ENCODE measurements at regions not wholly inside any gene's neighbourhood (a gene's known extent, or its start where the extent isn't known, plus 50 kb on each side); places are given as distances from the start of the nearest gene placed in this dataset.

GRCh38 chr1:56334047-56334446, 245.3 kb downstream of the PLPP3 start:
- TF ChIP-seq POU2F2 (IDR thresholded peaks at IDR 0.05; ENCODE audit: low read depth, low read length) (no peak), POLR2A (IDR thresholded peaks at IDR 0.05; ENCODE audit: low read depth, low read length) (no peak), POLR2AphosphoS5 (IDR thresholded peaks at IDR 0.05; ENCODE audit: low read depth, low read length) (no peak)
